Head of caudate nucleus (tissue), 42 donors: ENCODE measurements at regions not wholly inside any gene's neighbourhood (a gene's known extent, or its start where the extent isn't known, plus 50 kb on each side); places are given as distances from the start of the nearest gene placed in this dataset.

Experiments used
- DNase-seq, 42 donors: peaks; one replicate each; pipeline versions ENCODE4 v3.0.0 to v3.0.0-alpha.2; 2020 to 2021; ENCODE audit warnings: mixed read lengths in 7 of 42
- intact Hi-C: fragments of 100-400 bp; cut with DNase I; formaldehyde crosslinking; loops from one replicate; pipeline ENCODE4 v1.15.0; 2022

DNA sequence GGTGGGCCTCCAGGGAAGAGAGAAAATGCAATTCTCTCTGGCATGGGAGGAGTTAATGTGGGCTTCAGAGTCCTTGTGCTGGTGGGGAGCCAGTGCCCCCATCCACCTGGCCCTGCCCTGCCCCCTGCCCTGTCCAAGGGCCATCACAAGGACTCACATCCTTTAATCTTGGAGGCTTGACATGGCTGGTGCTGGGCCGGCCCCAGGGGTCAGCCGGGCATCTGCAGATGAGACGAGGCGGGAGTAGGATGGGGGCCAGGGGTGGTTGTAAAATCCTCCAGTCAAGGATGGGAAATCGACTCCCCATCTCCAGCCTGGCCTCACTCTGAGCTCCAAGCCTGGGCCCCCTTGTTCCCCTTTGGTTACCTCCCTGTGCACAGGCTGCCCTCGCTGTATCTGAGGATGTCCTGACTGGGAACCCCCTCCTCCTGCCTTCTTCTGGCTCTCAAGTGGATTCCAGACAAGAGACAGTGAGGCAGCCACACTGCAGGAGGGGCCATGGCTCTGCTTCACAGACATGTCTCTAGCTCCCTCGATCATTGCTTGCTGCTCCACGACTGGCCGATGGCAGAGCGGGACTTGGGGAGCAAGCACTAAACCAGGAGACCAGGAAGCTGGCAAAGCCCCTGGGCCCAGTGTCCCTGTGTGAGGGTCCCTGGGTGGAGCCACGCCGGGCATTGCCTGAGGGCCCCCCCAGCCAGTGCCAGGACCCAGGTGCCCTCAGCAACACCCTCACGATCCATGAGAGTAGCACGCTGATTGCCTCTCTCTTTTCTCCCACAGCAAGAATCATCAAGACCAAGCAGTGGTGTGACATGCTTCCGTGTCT, 1120.5 kb downstream of the BRD1 start:
- intact Hi-C loops, result no loop called here
- peak in 5 of 42 donors; percentile 7 to 38 (median 20) for DNase-seq

- peak in 6 of 42 donors; percentile 4 to 23 (median 12) for DNase-seq
- intact Hi-C loops, result no loop called here
Measured at GRCh38 chr22:48705917-48706605, 1121.6 kb downstream of the BRD1 start.

- peak in 8 of 42 donors; percentile 4 to 33 (median 12) for DNase-seq
- intact Hi-C loops, result no loop called here
Measured at GRCh38 chr22:48705159-48705916, 1122.3 kb downstream of the BRD1 start.

DNA sequence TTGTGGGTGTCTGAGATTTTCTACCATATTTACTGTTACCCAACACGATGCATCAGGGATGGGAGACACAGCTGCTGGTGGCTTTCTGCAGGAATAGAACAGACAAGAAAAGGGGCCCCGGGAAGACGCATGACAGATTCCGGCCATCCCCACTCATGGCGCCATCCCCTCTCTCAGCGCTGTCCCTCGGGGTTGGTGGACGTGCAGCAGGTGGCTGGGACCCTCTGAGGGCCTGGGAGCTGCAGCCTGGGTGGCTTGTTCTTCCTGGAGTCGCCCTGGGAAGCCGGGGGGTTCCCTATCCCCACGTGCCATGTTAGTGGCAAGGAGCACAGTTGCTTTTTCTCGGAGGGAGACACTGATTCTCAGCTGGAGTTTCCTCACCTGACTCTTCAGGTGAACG, 1123.3 kb downstream of the BRD1 start:
- peak in 8 of 42 donors; percentile 3 to 28 (median 10) for DNase-seq
- intact Hi-C loops, result loop anchor here (5.0 kb wide), 1 partner anchor 127 kb away; no protein-coding TSS in a partner anchor

DNA sequence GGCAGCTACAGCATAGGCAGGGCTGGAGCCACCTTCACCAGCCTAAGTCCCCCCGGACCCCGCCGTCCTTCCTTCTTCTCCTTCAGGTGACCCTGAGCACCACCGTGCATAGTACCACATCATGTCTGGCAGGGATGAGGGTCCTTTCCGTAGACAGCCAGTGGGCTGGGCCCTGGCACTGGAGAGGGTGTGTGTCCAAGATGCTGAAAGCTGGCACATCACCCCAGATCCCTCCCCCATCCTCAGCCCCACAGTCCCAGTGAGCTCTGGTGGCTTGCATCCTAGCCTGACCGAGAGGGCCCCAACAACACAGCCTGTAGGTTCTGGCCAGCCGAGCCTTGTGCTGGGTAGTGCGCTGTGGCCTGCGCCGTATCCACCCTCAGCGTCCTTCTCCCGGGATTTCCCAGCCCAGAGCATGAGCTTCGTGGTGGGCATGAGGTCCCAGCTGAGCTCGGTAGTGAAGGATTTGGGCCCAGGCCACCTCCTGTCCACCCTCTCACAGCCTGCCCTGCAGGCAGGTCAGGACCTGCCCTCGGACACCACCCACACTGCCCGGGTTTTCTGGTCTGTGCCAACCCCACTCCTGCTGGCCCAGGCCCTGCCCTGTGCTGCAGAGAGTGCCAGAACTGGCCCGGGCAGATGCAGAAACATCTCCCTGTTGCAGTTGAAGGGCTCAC, 1124.3 kb downstream of the BRD1 start:
- intact Hi-C loops, result loop anchor here (5.0 kb wide), 1 partner anchor 126 kb away; no protein-coding TSS in a partner anchor
- DNase-seq, result peak in 10 of 42 donors; percentile 13 to 58 (median 32)

GRCh38 chr22:48702573-48703264, 1125.0 kb downstream of the BRD1 start:
- intact Hi-C loops, result loop anchor here (5.0 kb wide), 1 partner anchor 125 kb away; no protein-coding TSS in a partner anchor
- DNase-seq, result peak; percentile 68 to 94 (median 87)

GRCh38 chr22:48701296-48702030, 1126.2 kb downstream of the BRD1 start:
- peak in 2 of 42 donors; percentile 21 to 28 for DNase-seq
- intact Hi-C loops, result loop anchor here (5.0 kb wide), 1 partner anchor 124 kb away; no protein-coding TSS in a partner anchor

DNA sequence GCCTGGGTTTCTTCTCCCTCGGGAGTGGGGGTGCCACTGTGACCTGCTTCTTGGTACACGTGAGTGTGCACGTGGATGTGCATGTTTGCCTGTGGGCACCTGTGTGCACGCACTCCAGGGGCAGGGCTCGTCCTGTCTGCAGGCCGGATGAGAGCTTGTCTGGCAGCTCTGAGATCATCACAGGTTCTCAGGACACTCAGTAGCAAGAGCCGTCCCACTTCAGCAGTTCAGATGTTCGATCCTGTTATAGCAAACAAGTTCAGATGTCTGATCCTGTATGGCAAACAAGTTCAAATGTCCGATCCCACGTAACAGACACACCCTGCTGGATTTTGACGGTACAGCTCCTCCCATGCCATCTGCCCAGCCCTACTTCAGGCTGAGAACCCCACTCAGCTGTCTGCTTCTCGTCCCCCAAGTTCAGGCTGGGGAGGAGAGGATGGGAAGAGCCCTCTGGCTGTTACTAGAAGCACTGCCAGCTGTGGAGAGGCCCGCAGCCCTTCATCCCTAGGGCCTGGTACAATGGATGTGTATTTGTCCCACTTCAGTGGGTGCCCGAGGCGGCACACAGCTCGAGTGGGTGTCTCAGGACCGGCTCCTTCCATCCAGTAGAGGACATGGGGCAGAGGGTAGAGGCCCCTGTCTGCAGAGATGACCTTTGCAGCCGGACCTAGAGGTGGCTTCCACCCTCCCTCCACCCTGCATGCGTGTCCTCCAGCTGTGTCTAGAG, 1126.9 kb downstream of the BRD1 start:
- DNase-seq, result peak in 37 of 42 donors; percentile 21 to 81 (median 49)
- intact Hi-C loops, result loop anchor here (5.0 kb wide), 1 partner anchor 123 kb away; no protein-coding TSS in a partner anchor

- DNase-seq, result peak in 1 of 42 donors; percentile 10
- intact Hi-C loops, result loop anchor here (5.0 kb wide), 1 partner anchor 123 kb away; no protein-coding TSS in a partner anchor
Measured at GRCh38 chr22:48700180-48700565, 1127.5 kb downstream of the BRD1 start.

DNA sequence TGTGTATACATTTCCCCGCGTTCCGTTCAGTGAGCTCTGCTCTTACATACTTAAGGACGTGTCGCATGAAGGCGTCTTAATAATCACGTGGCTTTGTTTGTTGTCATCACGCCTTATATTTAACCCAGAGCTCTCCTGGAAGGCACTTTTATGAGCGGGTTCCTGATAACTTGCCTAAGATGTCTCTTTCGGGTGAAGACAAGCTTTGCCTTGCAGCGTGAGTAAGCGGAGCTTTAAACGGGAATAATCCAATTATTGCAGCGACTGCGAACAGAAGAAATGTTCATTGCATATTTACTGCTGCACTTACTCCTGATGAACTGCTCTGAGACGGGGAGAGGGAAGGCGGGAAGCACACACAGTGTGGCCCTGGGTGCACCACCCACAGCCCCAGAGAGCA, 1128.2 kb downstream of the BRD1 start:
- intact Hi-C loops, result no loop called here
- peak in 7 of 42 donors; percentile 12 to 50 (median 40) for DNase-seq

- intact Hi-C loops, result no loop called here
- DNase-seq, result no peak
Measured at GRCh38 chr22:48698618-48699017, 1129.1 kb downstream of the BRD1 start.

DNA sequence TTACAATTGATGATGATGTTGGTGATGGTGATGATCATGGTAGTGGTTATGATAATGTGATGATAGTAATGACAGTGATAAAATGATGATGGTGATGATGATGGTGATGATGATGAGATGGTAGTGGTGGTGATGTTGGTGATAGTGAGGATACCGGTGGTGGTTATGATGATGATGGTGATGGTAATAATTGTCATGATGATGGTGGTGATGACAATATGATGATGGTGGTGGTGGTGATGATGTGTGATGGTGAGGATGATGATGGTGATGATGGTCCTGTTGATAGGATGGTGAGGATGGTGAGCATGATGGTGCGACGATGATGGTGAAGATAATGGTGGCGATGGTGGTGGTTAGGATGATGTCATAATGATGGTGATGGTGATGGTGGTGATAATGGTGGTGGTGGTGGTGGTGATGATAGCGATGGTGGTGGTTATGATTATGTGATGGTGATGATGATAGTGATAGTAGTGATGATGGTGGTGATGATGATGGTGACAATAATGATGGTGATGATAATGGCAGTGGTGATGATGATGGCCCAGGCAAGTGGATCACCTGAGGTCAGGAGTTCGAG, 1129.9 kb downstream of the BRD1 start:
- intact Hi-C loops, result no loop called here
- no peak for DNase-seq

GRCh38 chr22:48697223-48697622, 1130.5 kb downstream of the BRD1 start:
- DNase-seq, result no peak
- intact Hi-C loops, result no loop called here

DNA sequence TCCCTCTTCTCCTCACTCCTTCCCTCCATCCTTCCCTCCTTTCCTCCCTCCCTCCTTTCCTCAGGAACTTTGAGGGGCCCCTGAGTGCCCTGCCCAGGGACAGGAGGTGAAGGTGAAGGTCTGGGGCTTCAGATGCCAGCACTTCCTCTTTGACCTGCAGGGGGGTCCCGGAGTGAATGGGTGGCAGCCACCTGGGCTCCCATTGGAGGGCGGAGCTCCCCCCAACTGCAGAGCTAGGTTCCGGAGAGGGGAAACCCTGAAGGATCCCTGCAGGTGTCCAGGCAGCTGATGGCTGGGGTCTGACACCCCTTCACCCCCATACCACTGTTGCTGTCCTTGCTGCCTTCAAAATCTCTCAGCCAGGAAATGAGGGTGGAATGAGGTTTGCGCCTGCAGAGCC, 1131.3 kb downstream of the BRD1 start:
- intact Hi-C loops, result no loop called here
- DNase-seq, result no peak

- intact Hi-C loops, result no loop called here
- DNase-seq, result no peak
Measured at GRCh38 chr22:48695731-48696305, 1131.9 kb downstream of the BRD1 start.

DNA sequence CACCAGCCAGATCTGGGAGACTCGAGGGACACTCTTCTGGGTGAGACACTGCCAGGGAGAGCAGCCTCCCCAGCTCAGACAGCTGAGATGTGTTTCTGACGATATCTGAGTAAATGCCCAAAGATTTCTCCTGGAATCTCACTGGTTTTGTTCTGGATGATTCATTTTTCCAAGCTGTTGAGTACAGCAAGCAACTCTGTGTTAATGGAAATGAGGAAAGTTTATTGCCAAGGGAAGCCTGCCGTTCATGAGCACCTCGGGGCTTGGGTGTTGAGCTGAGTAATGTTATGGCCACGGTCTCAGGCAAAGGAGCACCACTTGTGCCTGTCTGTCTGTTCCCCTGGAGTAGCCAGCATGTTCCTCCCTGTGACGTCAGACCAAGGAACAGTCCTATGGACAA, 1132.4 kb downstream of the BRD1 start:
- no peak for DNase-seq
- intact Hi-C loops, result no loop called here
